ENCODE measurements at regions not wholly inside any gene's neighbourhood (a gene's known extent, or its start where the extent isn't known, plus 50 kb on each side); places are given as distances from the start of the nearest gene placed in this dataset.

GRCh38 chr10:10519674-10520073 is 498.0 kb upstream of the CELF2 start:
- no peak for TF ChIP-seq CTCF (conservative IDR thresholded peaks at IDR 0.05; ENCODE audit: low read depth)
- no peak for DNase-seq (ENCODE audit: low spot score)
- CTCF ChIA-PET = no interaction called here
- H3K27ac ChIP-seq = no peak overlapping the region
- POLR2A ChIA-PET (ENCODE audit: low non-redundant PET) = no interaction called here

GRCh38 chr10:10520491-10521385 is 496.9 kb upstream of the CELF2 start:
- no peak overlapping the region for H3K27ac ChIP-seq
- POLR2A ChIA-PET (ENCODE audit: low non-redundant PET) = no interaction called here
- no peak for DNase-seq (ENCODE audit: low spot score)
- CTCF ChIA-PET = interaction anchor here (0.5 kb wide), 1 partner anchor 15 kb away, joined by 3 read pairs; no protein-coding TSS in a partner anchor
- no peak for TF ChIP-seq CTCF (conservative IDR thresholded peaks at IDR 0.05; ENCODE audit: low read depth)

GRCh38 chr10:10526846-10527245 is 490.8 kb upstream of the CELF2 start:
- no peak for TF ChIP-seq CTCF (conservative IDR thresholded peaks at IDR 0.05; ENCODE audit: low read depth)
- H3K27ac ChIP-seq = no peak overlapping the region
- POLR2A ChIA-PET (ENCODE audit: low non-redundant PET) = no interaction called here
- no peak for DNase-seq (ENCODE audit: low spot score)
- CTCF ChIA-PET = interaction anchor here (0.8 kb wide), 1 partner anchor 949 kb away, joined by 3 read pairs; no protein-coding TSS in a partner anchor

- no peak for DNase-seq (ENCODE audit: low spot score)
- CTCF ChIA-PET = interaction anchor here (0.7 kb wide), 1 partner anchor 88 kb away, joined by 3 read pairs; no protein-coding TSS in a partner anchor
- TF ChIP-seq CTCF (conservative IDR thresholded peaks at IDR 0.05; ENCODE audit: low read depth) = no peak
- POLR2A ChIA-PET (ENCODE audit: low non-redundant PET) = no interaction called here
- H3K27ac ChIP-seq = no peak overlapping the region
Observed at GRCh38 chr10:10527861-10528562, 489.7 kb upstream of the CELF2 start.

- no peak for DNase-seq (ENCODE audit: low spot score)
- ChIA-PET POLR2A (ENCODE audit: low non-redundant PET) (no interaction called here), CTCF (no interaction called here)
Observed at GRCh38 chr10:10528563-10528910, 489.1 kb upstream of the CELF2 start.

More at GRCh38 chr10:10528563-10528910, 489.1 kb upstream of the CELF2 start:
- no peak overlapping the region for H3K27ac ChIP-seq
- no peak for TF ChIP-seq CTCF (conservative IDR thresholded peaks at IDR 0.05; ENCODE audit: low read depth)

All from RWPE1 (cell line).